Spleen (tissue), 7 donors: ENCODE measurements at regions not wholly inside any gene's neighbourhood (a gene's known extent, or its start where the extent isn't known, plus 50 kb on each side); places are given as distances from the start of the nearest gene placed in this dataset.

Experiments
- POLR2A ChIP-seq, 3 donors: fragments of 450-650 bp; IDR thresholded peaks; one replicate each; pipeline ENCODE4 v1.5.1; 2017; ENCODE audit warnings: antibody characterized with exemption in 3 of 3, mild to moderate bottlenecking in 1 of 3
- POLR2AphosphoS5 ChIP-seq, 3 donors: sonication (generic); formaldehyde crosslinking; IDR thresholded peaks; one replicate each; pipeline ENCODE4 v1.5.1; 2017; ENCODE audit warnings: antibody characterized with exemption in 3 of 3
- TF ChIP-seq, protein P1 (sequence below), 11 experiments: fragments of 200-600 bp in 7 of 11; fragments of 450-650 bp in 4 of 11; sonication (generic) in 4 of 11; IDR thresholded peaks in 8 of 11; conservative IDR thresholded peaks in 3 of 11; 1 replicate in 7 of 11; 2 replicates in 4 of 11; pipeline versions ENCODE4 v1.4.0 to v1.8.0; 2016 to 2021; ENCODE audit warnings: antibody characterized with exemption in 11 of 11, inconsistent platforms in 4 of 11, mild to moderate bottlenecking in 1 of 11
- donor health status: DM: no; HTN: no; CAD: no; lungs with moderate emphysema.
- donor health status: DM: no; HTN: no; CAD: no.
- donor health status: DM: no; HTN: no; CAD: no.

DNA sequence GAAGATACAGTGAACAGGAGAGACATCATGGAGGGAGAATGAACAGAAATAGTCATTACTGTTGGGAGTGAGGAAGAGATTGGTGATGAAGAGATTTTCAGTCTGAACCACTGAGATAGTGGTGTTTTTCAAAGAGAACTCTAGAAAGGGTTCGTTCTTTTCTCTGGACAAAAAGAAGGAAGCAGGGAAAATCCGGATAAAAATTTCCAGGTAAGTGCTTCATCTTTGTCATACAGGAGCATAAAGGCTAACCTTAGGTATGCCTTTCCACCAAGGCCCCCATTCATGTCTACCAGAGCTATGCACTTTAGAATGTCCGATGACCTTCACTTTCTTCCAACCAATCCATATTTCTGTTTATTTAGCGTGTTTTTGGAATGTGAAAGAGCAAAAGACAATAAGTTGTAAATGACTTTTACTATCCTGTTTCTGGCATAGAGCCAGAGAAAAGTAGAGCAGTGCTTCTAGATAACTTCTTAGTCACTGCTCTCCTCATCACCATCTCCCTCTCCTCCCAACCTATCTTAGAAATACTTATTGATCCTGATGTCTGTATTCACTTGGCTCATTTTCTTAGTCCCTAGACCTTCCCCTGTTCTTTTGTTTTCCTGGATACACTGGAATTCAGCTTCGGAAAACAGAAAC, 116.5 kb downstream of the TTC6 start:
- TF ChIP-seq POLR2A (IDR thresholded peaks at IDR 0.05) (no peak), POLR2AphosphoS5 (IDR thresholded peaks at IDR 0.05) (no peak)
- TF ChIP-seq, protein P1, sequence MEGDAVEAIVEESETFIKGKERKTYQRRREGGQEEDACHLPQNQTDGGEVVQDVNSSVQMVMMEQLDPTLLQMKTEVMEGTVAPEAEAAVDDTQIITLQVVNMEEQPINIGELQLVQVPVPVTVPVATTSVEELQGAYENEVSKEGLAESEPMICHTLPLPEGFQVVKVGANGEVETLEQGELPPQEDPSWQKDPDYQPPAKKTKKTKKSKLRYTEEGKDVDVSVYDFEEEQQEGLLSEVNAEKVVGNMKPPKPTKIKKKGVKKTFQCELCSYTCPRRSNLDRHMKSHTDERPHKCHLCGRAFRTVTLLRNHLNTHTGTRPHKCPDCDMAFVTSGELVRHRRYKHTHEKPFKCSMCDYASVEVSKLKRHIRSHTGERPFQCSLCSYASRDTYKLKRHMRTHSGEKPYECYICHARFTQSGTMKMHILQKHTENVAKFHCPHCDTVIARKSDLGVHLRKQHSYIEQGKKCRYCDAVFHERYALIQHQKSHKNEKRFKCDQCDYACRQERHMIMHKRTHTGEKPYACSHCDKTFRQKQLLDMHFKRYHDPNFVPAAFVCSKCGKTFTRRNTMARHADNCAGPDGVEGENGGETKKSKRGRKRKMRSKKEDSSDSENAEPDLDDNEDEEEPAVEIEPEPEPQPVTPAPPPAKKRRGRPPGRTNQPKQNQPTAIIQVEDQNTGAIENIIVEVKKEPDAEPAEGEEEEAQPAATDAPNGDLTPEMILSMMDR (IDR thresholded peaks at IDR 0.05 in 8 of 11, conservative IDR thresholded peaks at IDR 0.05 in 3 of 11): no peak
